H4 (cell line): ENCODE measurements at regions not wholly inside any gene's neighbourhood (a gene's known extent, or its start where the extent isn't known, plus 50 kb on each side); places are given as distances from the start of the nearest gene placed in this dataset.
"Not testable (repeated sequence)": the region's sequence is repeated elsewhere in the genome, so short reads cannot be mapped to it uniquely, and the experiment has no call there.

Source experiments
- DNase-seq: peaks from one replicate; pipeline ENCODE4 v3.0.0-alpha.2; 2015; ENCODE audit warnings: low spot score

DNA sequence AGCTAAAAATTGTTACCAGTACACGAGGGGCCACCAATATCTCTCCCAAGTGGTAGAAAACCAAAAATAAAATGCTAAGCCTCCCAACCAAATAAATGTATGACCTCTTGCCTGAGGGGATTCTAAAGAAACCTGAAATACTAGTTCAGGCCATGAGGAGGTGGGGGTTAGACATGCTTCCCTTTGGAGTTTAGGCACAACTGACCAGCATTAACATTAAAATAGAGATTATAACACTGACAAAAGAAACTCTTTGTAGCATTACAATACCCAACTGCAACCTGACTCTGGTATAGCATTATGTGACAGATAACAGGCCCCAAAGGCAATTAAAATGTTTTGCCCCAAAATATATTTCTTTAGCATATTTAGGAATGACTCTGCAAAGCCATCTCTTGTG lies 637.6 kb upstream of the PCDH11Y start:
- DNase-seq: not testable (repeated sequence)

- DNase-seq: peak; percentile 8
These were observed 596.3 kb upstream of the PCDH11Y start for GRCh38 chrY:4403790-4404189.
